Stimulated activated CD4-positive, alpha-beta T cell treated with anti-CD3 and anti-CD28 coated beads, Interleukin-4, amount 100 ng/mL, for 24 hours (primary cell): ENCODE measurements at regions not wholly inside any gene's neighbourhood (a gene's known extent, or its start where the extent isn't known, plus 50 kb on each side); places are given as distances from the start of the nearest gene placed in this dataset.

Experiments
- DNase-seq: peaks from one replicate; pipeline ENCODE4 v3.0.0-alpha.2; 2020

- DNase-seq = no peak
These were observed 73.4 kb upstream of the AVPR1A start for GRCh38 chr12:63224396-63224795.

- DNase-seq = no peak
These were observed 72.1 kb upstream of the AVPR1A start for GRCh38 chr12:63223128-63223527.

- DNase-seq = no peak
These were observed 71.6 kb upstream of the AVPR1A start for GRCh38 chr12:63222582-63222981.

GRCh38 chr12:63220921-63221320 is 69.9 kb upstream of the AVPR1A start:
- DNase-seq = no peak

- no peak for DNase-seq
These were observed 61.3 kb upstream of the AVPR1A start for GRCh38 chr12:63212316-63212715.

- no peak for DNase-seq
These were observed 58.0 kb upstream of the AVPR1A start for GRCh38 chr12:63208956-63209355.

GRCh38 chr12:63206909-63207308 is 55.9 kb upstream of the AVPR1A start:
- no peak for DNase-seq

- DNase-seq = no peak
These were observed 55.5 kb upstream of the AVPR1A start for GRCh38 chr12:63206494-63206893.
